NCI-H82 treated with DMSO at 0.1 percent for 48 hours (cell line): ENCODE measurements at regions not wholly inside any gene's neighbourhood (a gene's known extent, or its start where the extent isn't known, plus 50 kb on each side); places are given as distances from the start of the nearest gene placed in this dataset.
"Not testable (repeated sequence)": the region's sequence is repeated elsewhere in the genome, so short reads cannot be mapped to it uniquely, and the experiment has no call there.

Experiments
- DNase-seq: peaks from one replicate; lab custom pipeline; 2025; ENCODE audit not compliant: unreplicated experiment; lab: John Stamatoyannopoulos, UW

GRCh38 chr6:159415540-159415939 is 246.3 kb downstream of the FNDC1 start:
- DNase-seq, result no peak

- no peak for DNase-seq
These were observed 245.5 kb downstream of the FNDC1 start for GRCh38 chr6:159414711-159415110.

GRCh38 chr6:159407211-159407780 is 238.1 kb downstream of the FNDC1 start:
- DNase-seq, result not testable (repeated sequence)

GRCh38 chr6:159404296-159404695 is 235.1 kb downstream of the FNDC1 start:
- DNase-seq, result no peak

- no peak for DNase-seq
These were observed 231.6 kb downstream of the FNDC1 start for GRCh38 chr6:159400826-159401225.

GRCh38 chr6:159399751-159400221 is 230.6 kb downstream of the FNDC1 start:
- DNase-seq, result no peak

- DNase-seq, result no peak
These were observed 229.4 kb downstream of the FNDC1 start for GRCh38 chr6:159398633-159399032.

GRCh38 chr6:159397753-159398152 is 228.6 kb downstream of the FNDC1 start:
- DNase-seq, result no peak

GRCh38 chr6:159395609-159396008 is 226.4 kb downstream of the FNDC1 start:
- DNase-seq, result no peak

- DNase-seq, result not testable (repeated sequence)
These were observed 223.5 kb downstream of the FNDC1 start for GRCh38 chr6:159392695-159393094.

GRCh38 chr6:159390381-159390780 is 221.2 kb downstream of the FNDC1 start:
- no peak for DNase-seq

GRCh38 chr6:159389695-159390094 is 220.5 kb downstream of the FNDC1 start:
- no peak for DNase-seq

GRCh38 chr6:159380114-159380513 is 210.9 kb downstream of the FNDC1 start:
- DNase-seq, result no peak

GRCh38 chr6:159378411-159379328 is 209.5 kb downstream of the FNDC1 start:
- no peak for DNase-seq

GRCh38 chr6:159376516-159377158 is 207.4 kb downstream of the FNDC1 start:
- DNase-seq, result no peak

- no peak for DNase-seq
These were observed 205.8 kb downstream of the FNDC1 start for GRCh38 chr6:159375014-159375413.

GRCh38 chr6:159373670-159374069 is 204.5 kb downstream of the FNDC1 start:
- DNase-seq, result no peak

GRCh38 chr6:159372333-159372732 is 203.1 kb downstream of the FNDC1 start:
- DNase-seq, result no peak

- DNase-seq, result no peak
These were observed 191.1 kb downstream of the FNDC1 start for GRCh38 chr6:159360306-159360705.

- no peak for DNase-seq
These were observed 190.5 kb downstream of the FNDC1 start for GRCh38 chr6:159359581-159360297.

GRCh38 chr6:159358562-159358961 is 189.4 kb downstream of the FNDC1 start:
- DNase-seq, result no peak
